AG10803 (cell line): ENCODE measurements at regions not wholly inside any gene's neighbourhood (a gene's known extent, or its start where the extent isn't known, plus 50 kb on each side); places are given as distances from the start of the nearest gene placed in this dataset.

Source experiments
- DNase-seq: peaks from one replicate; pipeline ENCODE4 v3.0.0; 2010; ENCODE audit warnings: low read depth
- H3K4me3 ChIP-seq: 2 replicates; pipeline ENCODE4 v1.5.1; 2011; ENCODE audit warnings: mild to moderate bottlenecking, low read length, control low read depth
- TF ChIP-seq, protein P1 (sequence below): conservative IDR thresholded peaks from 2 replicates; pipeline ENCODE4 v1.5.1; 2011; ENCODE audit warnings: mild to moderate bottlenecking, low read length, control low read depth, inconsistent platforms

DNA sequence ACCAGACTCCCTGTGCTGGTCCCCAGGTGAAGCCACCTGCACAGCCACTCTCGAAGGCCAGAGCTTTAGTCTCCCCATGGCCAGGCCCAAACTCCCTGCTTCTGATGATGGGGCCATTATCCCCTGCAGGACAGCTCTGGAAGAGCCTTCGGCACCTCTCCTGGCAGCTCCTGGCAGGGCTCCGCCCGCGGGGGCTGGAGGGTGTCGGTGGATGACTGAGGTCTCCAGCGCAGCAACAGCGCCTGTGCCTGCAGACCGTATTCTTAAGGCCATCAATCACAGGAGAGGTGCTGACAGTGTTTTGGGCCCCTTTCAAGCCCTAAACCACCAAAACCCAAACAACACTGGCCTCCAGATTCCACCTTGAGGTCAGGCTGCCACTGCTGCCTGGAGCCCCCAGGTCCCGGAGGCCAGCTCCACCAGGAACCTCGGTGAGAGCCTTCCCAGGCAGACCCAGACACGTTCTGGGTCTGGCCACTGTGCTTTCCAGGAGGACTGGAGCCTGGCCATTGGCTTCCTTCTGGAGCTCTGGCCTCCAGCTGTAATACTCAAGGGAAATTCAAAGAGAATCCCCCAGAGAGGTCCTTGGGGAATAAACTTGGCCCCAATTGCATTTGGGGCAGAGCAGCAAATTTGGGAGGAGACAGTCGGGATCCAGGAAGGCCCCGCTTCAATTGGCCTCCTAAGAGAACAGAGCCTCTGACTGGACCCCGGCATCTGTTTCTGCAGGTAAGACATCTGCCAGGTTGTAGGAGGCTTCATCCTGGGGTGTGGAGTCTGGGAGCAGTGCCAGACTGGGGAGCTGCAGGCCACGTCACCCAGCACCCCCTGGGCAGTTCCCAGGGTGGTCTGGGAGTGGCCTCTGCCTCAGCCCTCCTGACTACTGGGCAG, 210.6 kb upstream of the RTL1 start:
- TF ChIP-seq, protein P1, sequence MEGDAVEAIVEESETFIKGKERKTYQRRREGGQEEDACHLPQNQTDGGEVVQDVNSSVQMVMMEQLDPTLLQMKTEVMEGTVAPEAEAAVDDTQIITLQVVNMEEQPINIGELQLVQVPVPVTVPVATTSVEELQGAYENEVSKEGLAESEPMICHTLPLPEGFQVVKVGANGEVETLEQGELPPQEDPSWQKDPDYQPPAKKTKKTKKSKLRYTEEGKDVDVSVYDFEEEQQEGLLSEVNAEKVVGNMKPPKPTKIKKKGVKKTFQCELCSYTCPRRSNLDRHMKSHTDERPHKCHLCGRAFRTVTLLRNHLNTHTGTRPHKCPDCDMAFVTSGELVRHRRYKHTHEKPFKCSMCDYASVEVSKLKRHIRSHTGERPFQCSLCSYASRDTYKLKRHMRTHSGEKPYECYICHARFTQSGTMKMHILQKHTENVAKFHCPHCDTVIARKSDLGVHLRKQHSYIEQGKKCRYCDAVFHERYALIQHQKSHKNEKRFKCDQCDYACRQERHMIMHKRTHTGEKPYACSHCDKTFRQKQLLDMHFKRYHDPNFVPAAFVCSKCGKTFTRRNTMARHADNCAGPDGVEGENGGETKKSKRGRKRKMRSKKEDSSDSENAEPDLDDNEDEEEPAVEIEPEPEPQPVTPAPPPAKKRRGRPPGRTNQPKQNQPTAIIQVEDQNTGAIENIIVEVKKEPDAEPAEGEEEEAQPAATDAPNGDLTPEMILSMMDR, result no peak
- DNase-seq, result no peak
- H3K4me3 ChIP-seq, result no peak overlapping the region

DNA sequence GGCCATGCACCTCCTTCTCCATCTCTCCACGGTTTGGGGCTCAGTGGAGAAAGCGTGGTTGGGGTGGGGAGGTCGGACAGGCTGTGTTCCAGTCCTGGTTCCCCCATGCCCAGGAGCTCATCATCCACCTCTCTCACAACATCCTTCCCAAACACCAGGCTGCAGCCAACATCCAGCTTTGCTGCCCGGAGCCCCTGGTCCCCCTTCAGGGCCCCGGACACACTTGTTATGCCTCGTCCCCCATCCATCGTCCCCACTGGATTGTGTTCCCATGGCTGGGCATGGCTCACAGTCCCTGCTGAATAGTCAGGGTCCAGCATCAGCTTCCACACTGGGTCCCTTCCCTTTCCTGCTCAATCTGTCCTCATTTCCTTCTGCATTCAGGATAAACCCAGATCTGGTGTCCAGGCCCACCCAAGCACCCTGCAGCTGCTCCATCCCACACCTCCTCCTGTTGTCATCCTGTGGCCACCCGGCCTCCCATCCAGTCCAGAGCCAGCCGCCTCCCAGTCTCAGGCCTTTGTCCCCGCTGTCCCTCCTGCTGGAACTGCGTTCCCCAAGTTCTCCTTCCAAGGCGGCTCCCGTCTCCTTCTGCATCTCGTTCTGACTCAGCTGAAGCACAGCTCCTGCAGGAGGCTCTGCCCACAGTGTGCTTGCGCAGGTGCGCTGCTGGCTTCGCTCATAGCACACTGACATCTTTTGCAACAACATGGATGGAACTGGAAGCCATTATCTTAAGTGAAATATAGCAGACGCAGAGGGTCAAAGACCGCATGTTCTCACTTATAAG, 211.4 kb upstream of the RTL1 start:
- no peak for DNase-seq

DNA sequence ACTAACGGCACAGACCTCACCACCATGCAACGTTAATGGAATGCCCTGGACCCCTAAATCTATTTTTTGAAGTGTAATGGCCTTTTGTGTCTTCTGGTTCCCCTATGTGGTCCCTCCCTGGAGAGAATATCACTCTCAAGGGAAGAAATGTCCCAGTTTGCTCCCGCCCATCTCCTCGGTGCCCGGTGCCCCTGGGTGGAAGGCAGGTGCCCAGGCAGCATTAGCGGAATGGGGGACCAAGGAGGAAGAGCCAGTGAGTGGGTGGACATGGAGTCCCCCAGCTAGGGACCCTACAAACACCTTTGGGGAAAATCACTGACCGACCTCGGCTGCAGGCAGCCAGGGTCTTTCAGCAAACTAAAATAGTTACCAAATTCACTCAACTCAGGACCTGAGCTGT, 212.1 kb upstream of the RTL1 start:
- H3K4me3 ChIP-seq, result no peak overlapping the region
- DNase-seq, result no peak
- TF ChIP-seq, protein P1, result no peak

More for the DNA sequence above, 211.4 kb upstream of the RTL1 start:
- TF ChIP-seq, protein P1, result no peak
- no peak overlapping the region for H3K4me3 ChIP-seq

DNA sequence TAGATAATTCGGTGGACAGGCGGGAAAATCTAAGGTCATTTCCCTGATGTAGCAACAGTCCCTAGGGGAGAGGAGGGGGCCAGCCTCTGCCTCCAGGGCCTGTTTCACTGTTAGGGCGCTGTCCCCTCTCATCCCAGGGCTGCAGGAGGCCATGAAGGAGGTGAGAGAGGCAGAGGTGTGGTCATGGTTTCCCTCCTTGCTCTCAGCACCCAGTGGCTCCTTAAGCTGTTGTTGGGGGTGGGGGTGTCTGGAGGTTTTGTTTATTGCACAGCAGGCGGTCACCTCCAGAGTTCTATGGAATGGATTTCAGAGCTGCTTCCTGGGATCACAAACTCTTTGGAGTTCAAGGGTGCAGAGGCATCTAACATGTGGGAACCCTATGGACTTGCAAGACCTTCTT, 212.5 kb upstream of the RTL1 start:
- H3K4me3 ChIP-seq, result no peak overlapping the region
- TF ChIP-seq, protein P1, result no peak
- no peak for DNase-seq

DNA sequence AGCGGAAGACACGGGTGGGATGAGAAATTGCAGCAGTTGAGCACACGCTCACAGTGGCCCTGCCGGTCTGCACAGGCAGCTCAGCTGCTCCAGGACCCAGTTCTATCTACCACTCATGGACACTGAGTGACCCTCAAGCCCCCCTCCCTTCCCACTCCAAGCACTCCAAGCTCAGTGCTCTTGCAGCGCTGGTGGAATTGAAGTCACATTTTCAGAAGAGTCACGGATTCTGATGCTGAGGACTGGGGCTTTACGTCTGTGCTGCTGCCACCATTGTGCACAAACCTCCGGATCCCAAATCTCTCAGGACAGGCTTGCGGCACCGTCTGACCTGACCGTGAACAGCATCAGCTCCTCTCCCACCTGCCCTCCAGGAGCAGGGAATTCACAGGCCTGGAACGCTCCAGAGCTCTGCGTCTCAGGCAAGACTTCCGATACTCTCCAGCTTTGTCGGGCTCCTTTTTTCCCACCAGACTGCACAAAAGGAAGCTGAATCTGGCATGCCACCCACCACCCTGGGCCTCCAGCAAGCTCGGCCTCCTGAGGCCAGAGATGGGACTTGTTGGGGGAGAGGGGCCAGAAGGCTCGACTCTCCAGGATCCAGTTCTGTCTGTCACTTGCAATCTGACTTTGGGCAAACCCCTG, 213.1 kb upstream of the RTL1 start:
- H3K4me3 ChIP-seq, result no peak overlapping the region
- DNase-seq, result no peak
- TF ChIP-seq, protein P1, result no peak

DNA sequence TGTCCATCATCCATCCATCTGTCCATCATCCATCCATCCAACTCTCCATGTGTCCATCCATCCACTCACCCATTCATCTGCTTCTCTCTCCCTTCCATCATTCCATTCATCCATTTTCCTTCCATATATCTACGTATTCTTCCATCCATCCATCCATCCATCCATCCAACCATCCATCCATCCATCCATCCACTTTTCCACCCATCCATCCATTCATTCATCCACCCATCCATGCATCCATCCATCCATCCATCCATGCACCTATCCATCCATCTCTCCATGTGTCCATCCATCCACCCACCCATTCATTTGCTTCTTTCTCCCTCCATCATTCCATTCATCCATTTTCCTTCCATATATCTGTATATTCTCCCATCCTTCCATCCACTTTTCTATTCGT, 214.0 kb upstream of the RTL1 start:
- no peak for DNase-seq
- no peak overlapping the region for H3K4me3 ChIP-seq
- TF ChIP-seq, protein P1, result no peak
